ENCODE measurements at regions not wholly inside any gene's neighbourhood (a gene's known extent, or its start where the extent isn't known, plus 50 kb on each side); places are given as distances from the start of the nearest gene placed in this dataset.

GRCh38 chr7:98784216-98784785 lies 85.5 kb downstream of the TMEM130 start:
- TF ChIP-seq POLR2A (IDR thresholded peaks at IDR 0.05; ENCODE audit: borderline replicate concordance, extremely low read depth, insufficient read depth, insufficient read length) (no peak), CTCF (IDR thresholded peaks at IDR 0.05 in 2 of 3, conservative IDR thresholded peaks at IDR 0.05 in 1 of 3; ENCODE audit: borderline replicate concordance in 1 of 3, insufficient read depth in 1 of 3, low read depth in 2 of 3, low read length in 2 of 3) (no peak), YY1 (IDR thresholded peaks at IDR 0.05; ENCODE audit: extremely low read depth, insufficient replicate concordance, low read depth, low read length) (no peak), REST (IDR thresholded peaks at IDR 0.05; ENCODE audit: low read depth) (no peak), SIN3A (IDR thresholded peaks at IDR 0.05; ENCODE audit: low read depth) (no peak), POLR2AphosphoS5 (IDR thresholded peaks at IDR 0.05; ENCODE audit: low read depth, low read length) (no peak), ATF3 (IDR thresholded peaks at IDR 0.05) (no peak), EZH2phosphoT487 (IDR thresholded peaks at IDR 0.05; ENCODE audit: borderline replicate concordance) (no peak), FOSL1 (IDR thresholded peaks at IDR 0.05; ENCODE audit: low read depth) (no peak), ZBTB33 (IDR thresholded peaks at IDR 0.05; ENCODE audit: extremely low read depth, insufficient replicate concordance, low read length) (no peak), EZH2 (IDR thresholded peaks at IDR 0.05) (no peak)

All from HCT116 (cell line).